HG02678 (cell line): ENCODE measurements at regions not wholly inside any gene's neighbourhood (a gene's known extent, or its start where the extent isn't known, plus 50 kb on each side); places are given as distances from the start of the nearest gene placed in this dataset.

ENCODE experiments used
- ATAC-seq: cut with Tn5 transposase; IDR thresholded peaks from one replicate; pipeline ENCODE4 v1.9.1; 2021; ENCODE audit warnings: mild to moderate bottlenecking, moderate library complexity; ENCODE audit not compliant: unreplicated experiment

- ATAC-seq: no peak
These were observed 104.7 kb downstream of the RFLNA start for GRCh38 chr12:124399622-124400021.

- no peak for ATAC-seq
These were observed 103.8 kb downstream of the RFLNA start for GRCh38 chr12:124398578-124399227.

- no peak for ATAC-seq
These were observed 103.1 kb downstream of the RFLNA start for GRCh38 chr12:124397807-124398577.

- ATAC-seq: no peak
These were observed 102.4 kb downstream of the RFLNA start for GRCh38 chr12:124397399-124397679.

GRCh38 chr12:124396544-124397398 is 101.9 kb downstream of the RFLNA start:
- ATAC-seq: no peak

GRCh38 chr12:124395986-124396385 is 101.1 kb downstream of the RFLNA start:
- ATAC-seq: no peak

- no peak for ATAC-seq
These were observed 100.4 kb downstream of the RFLNA start for GRCh38 chr12:124395284-124395752.

- no peak for ATAC-seq
These were observed 99.7 kb downstream of the RFLNA start for GRCh38 chr12:124394462-124395128.

- no peak for ATAC-seq
These were observed 98.9 kb downstream of the RFLNA start for GRCh38 chr12:124393831-124394230.

- ATAC-seq: no peak
These were observed 98.5 kb downstream of the RFLNA start for GRCh38 chr12:124393414-124393790.

- no peak for ATAC-seq
These were observed 97.9 kb downstream of the RFLNA start for GRCh38 chr12:124392667-124393413.

- ATAC-seq: no peak
These were observed 97.4 kb downstream of the RFLNA start for GRCh38 chr12:124392271-124392666.

GRCh38 chr12:124391340-124392261 is 96.7 kb downstream of the RFLNA start:
- peak; percentile 45 for ATAC-seq

- peak; percentile 52 for ATAC-seq
These were observed 95.7 kb downstream of the RFLNA start for GRCh38 chr12:124390442-124391097.

- ATAC-seq: no peak
These were observed 95.0 kb downstream of the RFLNA start for GRCh38 chr12:124389725-124390441.

GRCh38 chr12:124389138-124389724 is 94.3 kb downstream of the RFLNA start:
- ATAC-seq: no peak

- ATAC-seq: no peak
These were observed 93.8 kb downstream of the RFLNA start for GRCh38 chr12:124388679-124389137.
